ENCODE measurements at regions not wholly inside any gene's neighbourhood (a gene's known extent, or its start where the extent isn't known, plus 50 kb on each side); places are given as distances from the start of the nearest gene placed in this dataset.

- TF ChIP-seq CTCF (IDR thresholded peaks at IDR 0.05; ENCODE audit: low read length, missing control alignments) = no peak
- no peak for DNase-seq (ENCODE audit: low read depth)
- H3K4me3 ChIP-seq (replicated peaks; ENCODE audit: low read depth, low read length) = no peak overlapping the region
These were observed 231.4 kb downstream of the PAX1 start for GRCh38 chr20:21936720-21937380.

- no peak for DNase-seq (ENCODE audit: low read depth)
- no peak overlapping the region for H3K4me3 ChIP-seq (replicated peaks; ENCODE audit: low read depth, low read length)
- TF ChIP-seq CTCF (IDR thresholded peaks at IDR 0.05; ENCODE audit: low read length, missing control alignments) = no peak
These were observed 230.8 kb downstream of the PAX1 start for GRCh38 chr20:21936261-21936660.

- H3K4me3 ChIP-seq (replicated peaks; ENCODE audit: low read depth, low read length) = no peak overlapping the region
- no peak for TF ChIP-seq CTCF (IDR thresholded peaks at IDR 0.05; ENCODE audit: low read length, missing control alignments)
- DNase-seq (ENCODE audit: low read depth) = no peak
These were observed 228.1 kb downstream of the PAX1 start for GRCh38 chr20:21933526-21933925.

GRCh38 chr20:21921251-21921650, 215.8 kb downstream of the PAX1 start:
- no peak overlapping the region for H3K4me3 ChIP-seq (replicated peaks; ENCODE audit: low read depth, low read length)
- TF ChIP-seq CTCF (IDR thresholded peaks at IDR 0.05; ENCODE audit: low read length, missing control alignments) = no peak
- no peak for DNase-seq (ENCODE audit: low read depth)

GRCh38 chr20:21920211-21920610, 214.7 kb downstream of the PAX1 start:
- no peak overlapping the region for H3K4me3 ChIP-seq (replicated peaks; ENCODE audit: low read depth, low read length)
- no peak for DNase-seq (ENCODE audit: low read depth)
- no peak for TF ChIP-seq CTCF (IDR thresholded peaks at IDR 0.05; ENCODE audit: low read length, missing control alignments)

GRCh38 chr20:21918398-21918797, 212.9 kb downstream of the PAX1 start:
- TF ChIP-seq CTCF (IDR thresholded peaks at IDR 0.05; ENCODE audit: low read length, missing control alignments) = no peak
- no peak for DNase-seq (ENCODE audit: low read depth)
- H3K4me3 ChIP-seq (replicated peaks; ENCODE audit: low read depth, low read length) = no peak overlapping the region

GRCh38 chr20:21902391-21902790, 196.9 kb downstream of the PAX1 start:
- no peak for TF ChIP-seq CTCF (IDR thresholded peaks at IDR 0.05; ENCODE audit: low read length, missing control alignments)
- no peak for DNase-seq (ENCODE audit: low read depth)
- H3K4me3 ChIP-seq (replicated peaks; ENCODE audit: low read depth, low read length) = no peak overlapping the region

All from fibroblast of pulmonary artery (primary cell).